AG10803 (cell line): ENCODE measurements at regions not wholly inside any gene's neighbourhood (a gene's known extent, or its start where the extent isn't known, plus 50 kb on each side); places are given as distances from the start of the nearest gene placed in this dataset.

ENCODE experiments used
- DNase-seq: peaks from one replicate; pipeline ENCODE4 v3.0.0; 2010; ENCODE audit warnings: low read depth
- H3K4me3 ChIP-seq: 2 replicates; pipeline ENCODE4 v1.5.1; 2011; ENCODE audit warnings: mild to moderate bottlenecking, low read length, control low read depth
- TF ChIP-seq, protein P1 (sequence below): conservative IDR thresholded peaks from 2 replicates; pipeline ENCODE4 v1.5.1; 2011; ENCODE audit warnings: mild to moderate bottlenecking, low read length, control low read depth, inconsistent platforms

DNA sequence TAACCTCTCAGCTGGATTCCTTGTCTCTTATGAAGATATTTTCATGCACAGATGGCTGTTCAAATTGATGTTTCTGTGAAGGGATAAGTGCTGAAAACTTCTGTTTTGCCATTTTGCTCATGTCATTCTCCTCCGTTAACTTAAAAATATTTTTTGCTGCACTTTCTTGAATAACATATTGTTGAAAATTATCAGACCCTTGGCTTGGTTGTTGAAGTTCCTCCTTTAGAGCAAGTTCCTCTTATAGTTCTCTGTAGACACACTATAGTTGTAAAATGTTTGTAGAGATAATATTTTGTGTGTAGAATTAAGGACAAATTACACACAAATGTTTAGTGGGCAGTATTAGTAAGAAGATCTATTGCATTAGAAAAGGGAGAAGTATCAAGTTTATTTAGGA lies 300.4 kb downstream of the SV2B start:
- TF ChIP-seq, protein P1, sequence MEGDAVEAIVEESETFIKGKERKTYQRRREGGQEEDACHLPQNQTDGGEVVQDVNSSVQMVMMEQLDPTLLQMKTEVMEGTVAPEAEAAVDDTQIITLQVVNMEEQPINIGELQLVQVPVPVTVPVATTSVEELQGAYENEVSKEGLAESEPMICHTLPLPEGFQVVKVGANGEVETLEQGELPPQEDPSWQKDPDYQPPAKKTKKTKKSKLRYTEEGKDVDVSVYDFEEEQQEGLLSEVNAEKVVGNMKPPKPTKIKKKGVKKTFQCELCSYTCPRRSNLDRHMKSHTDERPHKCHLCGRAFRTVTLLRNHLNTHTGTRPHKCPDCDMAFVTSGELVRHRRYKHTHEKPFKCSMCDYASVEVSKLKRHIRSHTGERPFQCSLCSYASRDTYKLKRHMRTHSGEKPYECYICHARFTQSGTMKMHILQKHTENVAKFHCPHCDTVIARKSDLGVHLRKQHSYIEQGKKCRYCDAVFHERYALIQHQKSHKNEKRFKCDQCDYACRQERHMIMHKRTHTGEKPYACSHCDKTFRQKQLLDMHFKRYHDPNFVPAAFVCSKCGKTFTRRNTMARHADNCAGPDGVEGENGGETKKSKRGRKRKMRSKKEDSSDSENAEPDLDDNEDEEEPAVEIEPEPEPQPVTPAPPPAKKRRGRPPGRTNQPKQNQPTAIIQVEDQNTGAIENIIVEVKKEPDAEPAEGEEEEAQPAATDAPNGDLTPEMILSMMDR = no peak
- no peak overlapping the region for H3K4me3 ChIP-seq
- DNase-seq = no peak

DNA sequence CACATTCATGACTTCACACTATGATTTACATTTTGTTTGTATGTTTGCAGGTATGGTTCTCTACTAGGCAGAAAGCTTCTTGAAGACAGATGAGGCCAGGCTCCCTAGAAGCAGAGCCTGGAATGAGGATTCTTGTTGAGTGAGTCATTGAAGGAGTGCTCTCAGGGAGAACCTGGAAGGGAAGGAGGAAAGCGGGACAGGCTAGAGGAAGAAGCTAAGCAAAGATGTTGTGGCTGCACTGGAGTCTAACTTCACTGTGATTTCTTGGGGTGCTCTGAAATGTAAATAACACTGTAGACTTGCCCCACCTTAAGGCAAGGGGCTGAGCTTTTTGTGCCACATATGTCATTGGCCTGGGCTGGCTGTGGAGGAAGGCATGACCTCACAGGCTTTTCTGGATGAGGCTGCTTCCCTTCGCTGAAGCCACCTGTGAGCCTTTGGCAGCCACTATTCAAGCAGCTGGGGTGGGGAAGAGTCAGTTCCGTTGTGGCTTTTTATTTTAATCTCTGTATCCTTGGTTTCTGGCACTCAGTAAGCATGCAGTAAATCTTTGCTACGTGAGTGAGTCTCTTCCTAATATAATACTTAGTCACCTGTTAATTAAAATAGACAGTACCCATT lies 307.3 kb downstream of the SV2B start:
- DNase-seq = peak; percentile 23
- H3K4me3 ChIP-seq = no peak overlapping the region
- TF ChIP-seq, protein P1 = no peak

DNA sequence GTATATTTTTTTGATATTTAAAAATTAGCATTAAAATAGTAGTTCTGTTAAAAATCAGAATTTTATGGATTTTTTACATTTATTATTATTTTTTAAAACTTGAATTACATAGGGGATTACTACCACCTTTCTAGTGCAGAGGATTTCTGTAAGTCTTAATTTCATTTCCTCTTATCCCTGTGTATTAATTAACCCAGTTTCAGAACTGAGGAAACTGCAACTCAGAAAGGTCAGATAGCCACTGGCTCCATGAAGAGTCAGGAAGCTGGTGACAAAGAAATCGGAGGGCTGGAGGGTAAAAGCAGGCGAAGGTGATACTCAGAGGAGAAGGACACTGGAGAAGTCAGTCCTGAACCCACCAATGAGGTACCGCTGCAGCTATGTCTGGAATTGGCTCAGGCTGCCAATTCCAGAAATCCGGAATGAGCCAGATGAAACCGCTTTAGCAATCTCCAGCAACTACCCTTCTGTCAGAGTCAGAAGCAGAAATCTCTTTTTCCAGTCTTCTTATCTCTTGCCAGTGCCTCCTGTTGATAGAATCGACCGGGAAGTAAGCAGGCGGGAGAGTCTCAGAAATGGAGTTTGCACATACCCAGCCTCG lies 308.5 kb downstream of the SV2B start:
- H3K4me3 ChIP-seq = no peak overlapping the region
- peak; percentile 4 for DNase-seq
- TF ChIP-seq, protein P1 = no peak

DNA sequence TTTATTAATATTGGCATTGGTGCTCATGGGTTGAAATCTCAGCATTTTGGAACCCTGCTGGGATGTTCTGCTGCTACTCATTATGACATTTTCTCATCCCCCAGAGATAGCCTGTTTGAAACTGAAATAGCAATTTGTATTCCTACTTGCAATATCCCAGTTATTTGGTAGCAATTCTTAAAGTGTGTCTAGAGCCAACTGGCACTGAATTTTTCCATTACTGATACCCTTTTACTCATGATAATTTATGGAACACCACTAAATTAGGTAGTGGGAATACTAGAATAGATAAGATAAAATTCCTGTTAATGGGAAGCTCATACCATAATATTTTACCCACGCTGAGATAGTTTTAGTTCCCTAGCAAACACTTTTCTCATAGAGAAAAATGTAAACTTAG lies 309.3 kb downstream of the SV2B start:
- TF ChIP-seq, protein P1 = no peak
- H3K4me3 ChIP-seq = no peak overlapping the region
- DNase-seq = no peak

DNA sequence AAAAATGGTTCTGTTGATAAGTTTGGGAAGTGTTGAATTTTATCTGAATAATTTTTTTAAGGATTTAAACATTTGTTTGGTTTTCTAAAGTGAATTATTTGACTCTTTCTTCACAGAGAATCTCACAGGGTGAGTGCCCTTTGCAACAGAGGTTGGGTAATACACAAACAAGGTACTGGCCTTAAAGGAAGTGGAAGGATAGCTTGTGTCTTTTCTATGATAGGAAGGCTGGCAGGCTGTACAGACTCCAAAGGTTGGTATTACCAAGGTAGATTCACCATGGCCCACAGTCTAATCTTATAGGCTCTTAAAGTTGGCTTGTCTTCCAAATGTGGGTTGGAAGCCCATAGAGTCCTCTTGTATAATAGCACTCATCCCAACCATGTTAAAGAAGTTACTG lies 311.5 kb downstream of the SV2B start:
- TF ChIP-seq, protein P1 = no peak
- no peak overlapping the region for H3K4me3 ChIP-seq
- no peak for DNase-seq

DNA sequence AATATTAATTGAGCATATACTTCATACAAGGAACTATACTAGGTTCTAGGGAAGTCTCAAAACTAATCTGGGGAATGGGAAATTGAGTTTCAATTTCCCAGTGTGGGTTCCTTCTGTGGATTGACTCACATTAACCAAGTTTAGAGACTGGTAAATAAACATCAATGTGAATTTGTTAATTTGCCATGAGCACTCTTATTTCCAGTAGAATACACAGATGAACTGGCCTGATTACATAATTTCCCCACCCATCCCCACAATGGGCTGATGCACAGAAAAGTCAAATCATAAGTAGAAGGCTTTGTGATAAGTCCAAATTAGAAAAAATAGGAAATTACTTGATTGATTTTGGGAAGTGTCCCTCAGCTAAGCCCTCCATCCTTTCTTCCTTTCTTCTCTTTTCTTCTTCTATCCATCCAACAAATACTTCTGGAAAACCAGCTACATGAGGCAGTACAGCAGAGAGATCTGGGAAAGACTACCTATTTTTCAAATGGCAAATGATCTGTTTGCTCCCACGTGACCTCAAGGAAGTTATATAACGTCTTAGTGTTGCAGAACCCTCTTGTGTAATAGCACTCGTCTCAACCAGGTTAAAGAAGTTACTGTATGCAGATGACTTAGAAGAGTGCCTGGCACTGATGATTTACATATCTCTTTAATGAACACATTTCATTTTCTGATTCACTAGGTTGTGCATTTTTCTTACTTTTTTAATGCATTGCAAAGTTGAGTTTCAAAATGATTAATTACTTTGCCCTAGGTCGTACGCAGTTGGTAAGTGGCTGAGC lies 312.3 kb downstream of the SV2B start:
- DNase-seq = no peak
- H3K4me3 ChIP-seq = no peak overlapping the region
- TF ChIP-seq, protein P1 = no peak
